OCI-LY7 (cell line): ENCODE measurements at regions not wholly inside any gene's neighbourhood (a gene's known extent, or its start where the extent isn't known, plus 50 kb on each side); places are given as distances from the start of the nearest gene placed in this dataset.

Source experiments
- EZH2phosphoT487 ChIP-seq: fragments of 200-600 bp; sonication (generic); IDR thresholded peaks from 2 replicates; pipeline ENCODE4 v1.6.1; 2018; ENCODE audit warnings: low read depth, borderline replicate concordance, mild to moderate bottlenecking, mixed run types, antibody characterized with exemption, low read length, moderate library complexity, mixed read lengths
- TF ChIP-seq, protein P1 (sequence below): fragments of 200-600 bp; sonication (generic); conservative IDR thresholded peaks from 2 replicates; pipeline ENCODE4 v1.5.1; 2014; ENCODE audit warnings: mild to moderate bottlenecking, antibody characterized with exemption, low read length, moderate library complexity, mixed read lengths

DNA sequence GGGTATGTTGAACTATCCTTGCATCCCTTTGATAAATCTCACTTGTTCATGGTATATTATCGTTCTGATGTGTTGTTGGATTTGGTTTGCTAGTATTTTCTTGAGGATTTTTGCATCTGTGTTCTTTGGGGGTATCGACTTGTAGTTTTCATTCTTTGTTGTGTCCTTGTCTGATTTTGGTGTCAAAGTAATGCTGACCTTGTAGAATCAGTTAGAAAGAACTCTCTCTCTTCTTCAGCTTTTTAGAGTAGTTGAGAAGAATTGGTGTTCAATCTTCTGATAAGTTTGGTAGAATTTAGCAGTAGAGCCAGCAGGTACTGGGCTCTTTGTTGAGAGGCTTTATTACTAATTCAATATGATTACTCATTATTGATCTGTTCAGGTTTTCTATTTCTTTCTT is 707.2 kb upstream of the LRFN5 start:
- TF ChIP-seq, protein P1, sequence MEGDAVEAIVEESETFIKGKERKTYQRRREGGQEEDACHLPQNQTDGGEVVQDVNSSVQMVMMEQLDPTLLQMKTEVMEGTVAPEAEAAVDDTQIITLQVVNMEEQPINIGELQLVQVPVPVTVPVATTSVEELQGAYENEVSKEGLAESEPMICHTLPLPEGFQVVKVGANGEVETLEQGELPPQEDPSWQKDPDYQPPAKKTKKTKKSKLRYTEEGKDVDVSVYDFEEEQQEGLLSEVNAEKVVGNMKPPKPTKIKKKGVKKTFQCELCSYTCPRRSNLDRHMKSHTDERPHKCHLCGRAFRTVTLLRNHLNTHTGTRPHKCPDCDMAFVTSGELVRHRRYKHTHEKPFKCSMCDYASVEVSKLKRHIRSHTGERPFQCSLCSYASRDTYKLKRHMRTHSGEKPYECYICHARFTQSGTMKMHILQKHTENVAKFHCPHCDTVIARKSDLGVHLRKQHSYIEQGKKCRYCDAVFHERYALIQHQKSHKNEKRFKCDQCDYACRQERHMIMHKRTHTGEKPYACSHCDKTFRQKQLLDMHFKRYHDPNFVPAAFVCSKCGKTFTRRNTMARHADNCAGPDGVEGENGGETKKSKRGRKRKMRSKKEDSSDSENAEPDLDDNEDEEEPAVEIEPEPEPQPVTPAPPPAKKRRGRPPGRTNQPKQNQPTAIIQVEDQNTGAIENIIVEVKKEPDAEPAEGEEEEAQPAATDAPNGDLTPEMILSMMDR: no peak
- no peak for TF ChIP-seq EZH2phosphoT487
